HG03354 (cell line): ENCODE measurements at regions not wholly inside any gene's neighbourhood (a gene's known extent, or its start where the extent isn't known, plus 50 kb on each side); places are given as distances from the start of the nearest gene placed in this dataset.
"Not testable (repeated sequence)": the region's sequence is repeated elsewhere in the genome, so short reads cannot be mapped to it uniquely, and the experiment has no call there.

Source experiments
- ATAC-seq: cut with Tn5 transposase; IDR thresholded peaks from one replicate; pipeline ENCODE4 v1.9.1; 2021; ENCODE audit warnings: mild to moderate bottlenecking; ENCODE audit not compliant: unreplicated experiment, poor library complexity, severe bottlenecking

DNA sequence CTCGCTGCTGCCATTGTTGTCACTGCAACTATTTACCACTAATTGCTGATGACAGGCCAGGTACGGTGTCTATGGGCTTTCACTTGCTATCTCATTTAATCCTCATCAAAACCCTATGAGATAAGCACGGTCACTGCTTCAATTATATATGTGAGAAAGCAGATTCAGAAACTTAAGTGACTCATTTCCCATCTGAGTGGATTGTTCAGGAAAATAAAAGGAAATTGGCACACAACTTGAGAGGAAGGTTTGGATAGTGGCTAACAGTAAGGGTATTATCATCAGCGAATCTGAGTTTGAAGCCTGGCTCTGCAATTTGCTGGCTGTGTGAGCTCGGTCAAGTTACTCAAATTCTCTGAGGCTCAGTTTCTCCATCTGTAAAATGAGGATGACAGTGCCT is 196.0 kb downstream of the KCNS3 start:
- ATAC-seq = no peak

DNA sequence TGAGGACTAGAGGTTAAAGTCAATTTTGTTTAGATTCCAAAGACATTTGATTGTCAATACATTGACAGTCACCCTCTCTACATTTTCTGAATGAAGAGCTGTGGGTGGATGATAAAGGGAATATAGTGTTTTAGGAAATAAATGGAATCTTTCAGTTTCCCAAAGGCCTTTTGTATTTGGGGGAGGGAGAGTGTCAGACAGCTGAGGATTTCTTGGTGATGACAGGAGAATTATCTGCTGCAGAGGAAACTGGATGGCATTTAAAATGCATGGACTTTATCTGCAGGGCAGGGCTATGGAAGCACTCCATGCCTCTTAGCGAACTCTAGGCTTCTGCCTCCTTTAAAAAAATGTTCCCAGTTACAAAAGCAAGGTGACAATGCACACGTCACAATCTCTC is 195.1 kb downstream of the KCNS3 start:
- ATAC-seq = no peak

DNA sequence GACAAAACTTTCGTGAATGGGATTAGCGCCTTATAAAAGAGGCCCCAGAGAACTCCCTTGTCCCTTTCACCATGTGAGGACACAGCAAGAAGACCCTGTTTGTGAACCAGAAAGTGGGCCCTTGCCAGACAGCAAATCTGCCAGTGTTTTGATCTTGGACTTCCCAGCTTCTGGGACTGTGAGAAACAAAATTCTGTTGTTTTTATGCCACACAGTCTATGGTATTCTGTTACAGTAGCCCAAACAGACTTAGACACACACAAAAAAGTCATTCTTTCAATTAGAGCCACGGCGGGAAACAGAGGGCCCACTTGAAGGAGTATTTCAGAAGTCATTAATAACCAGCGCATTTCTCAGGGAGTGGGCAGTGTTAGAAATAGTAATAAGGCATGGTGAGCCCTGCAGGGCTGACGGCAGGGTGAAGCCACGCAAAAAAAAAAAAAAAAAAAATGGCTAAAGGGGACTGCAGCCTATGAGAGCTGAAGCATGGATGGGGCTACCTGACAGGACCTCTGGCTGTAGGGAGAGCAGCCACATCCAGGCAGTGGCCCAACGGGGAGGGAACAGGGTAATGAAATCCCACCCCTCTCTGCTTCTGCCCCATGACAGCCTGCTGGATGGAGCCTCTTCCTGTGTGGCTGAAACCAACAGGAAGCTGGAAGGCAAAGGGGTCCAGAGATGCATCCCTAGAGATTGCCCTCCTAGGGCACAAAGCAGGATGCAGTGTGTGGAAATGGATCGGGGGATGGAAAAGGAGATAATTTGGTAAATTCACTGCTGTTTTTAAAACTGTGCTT is 189.3 kb downstream of the KCNS3 start:
- ATAC-seq = no peak

DNA sequence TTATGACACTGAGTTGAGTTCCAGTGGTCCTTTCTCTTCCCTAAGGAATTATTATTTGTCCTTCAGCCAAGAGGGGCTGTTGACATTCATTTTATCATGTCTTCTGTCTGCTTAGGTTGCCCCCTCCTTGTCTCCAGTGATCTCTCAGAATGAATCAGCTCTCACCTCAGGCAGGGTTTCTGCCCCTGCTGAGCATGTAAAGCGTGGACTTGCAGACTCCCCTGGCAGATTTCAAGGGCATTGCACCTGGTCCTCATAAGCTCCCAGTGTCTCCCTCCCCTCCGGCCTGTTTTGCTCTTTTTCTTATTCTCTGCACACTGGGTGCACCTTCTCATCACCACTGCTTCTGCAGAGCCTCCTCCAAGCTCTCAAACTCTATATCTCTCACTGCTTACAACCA is 188.4 kb downstream of the KCNS3 start:
- no peak for ATAC-seq

DNA sequence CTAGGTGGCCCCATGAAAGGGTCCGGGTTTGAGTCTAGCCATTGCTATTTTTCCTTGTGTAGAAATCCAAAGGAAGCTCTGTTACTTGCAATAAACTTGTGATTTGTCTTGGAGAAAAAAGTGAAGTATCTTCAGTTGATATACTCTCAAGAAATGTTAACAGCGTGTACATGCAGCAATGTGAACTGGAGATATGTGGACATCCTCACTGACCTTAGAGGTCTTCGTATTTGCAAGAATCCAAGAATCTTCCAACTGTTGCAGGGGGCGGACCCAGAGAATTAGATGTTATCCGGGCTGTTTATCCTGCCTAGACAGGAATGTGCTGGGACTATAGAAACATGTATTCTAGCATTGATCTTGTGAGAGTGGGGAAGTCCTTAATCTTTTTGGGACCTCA is 187.6 kb downstream of the KCNS3 start:
- ATAC-seq = no peak

DNA sequence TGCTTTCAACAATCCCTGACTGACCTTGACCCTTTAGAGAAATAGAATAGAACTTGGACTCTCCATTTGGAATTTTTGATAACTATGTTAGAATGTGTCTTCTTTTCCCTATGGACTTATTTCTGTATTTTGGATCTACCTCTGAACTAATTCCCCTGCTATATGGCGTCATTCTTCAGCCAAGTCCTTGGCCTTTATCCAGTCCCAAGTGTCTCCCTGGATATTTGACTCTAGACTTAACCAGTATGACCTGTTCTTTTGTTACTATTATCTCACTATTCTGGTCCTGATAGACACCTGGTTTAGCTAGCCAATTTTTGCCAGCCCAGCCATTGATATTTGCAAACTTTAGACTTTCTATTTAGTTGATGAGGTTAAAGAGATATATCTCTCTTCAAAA is 186.8 kb downstream of the KCNS3 start:
- ATAC-seq = no peak

DNA sequence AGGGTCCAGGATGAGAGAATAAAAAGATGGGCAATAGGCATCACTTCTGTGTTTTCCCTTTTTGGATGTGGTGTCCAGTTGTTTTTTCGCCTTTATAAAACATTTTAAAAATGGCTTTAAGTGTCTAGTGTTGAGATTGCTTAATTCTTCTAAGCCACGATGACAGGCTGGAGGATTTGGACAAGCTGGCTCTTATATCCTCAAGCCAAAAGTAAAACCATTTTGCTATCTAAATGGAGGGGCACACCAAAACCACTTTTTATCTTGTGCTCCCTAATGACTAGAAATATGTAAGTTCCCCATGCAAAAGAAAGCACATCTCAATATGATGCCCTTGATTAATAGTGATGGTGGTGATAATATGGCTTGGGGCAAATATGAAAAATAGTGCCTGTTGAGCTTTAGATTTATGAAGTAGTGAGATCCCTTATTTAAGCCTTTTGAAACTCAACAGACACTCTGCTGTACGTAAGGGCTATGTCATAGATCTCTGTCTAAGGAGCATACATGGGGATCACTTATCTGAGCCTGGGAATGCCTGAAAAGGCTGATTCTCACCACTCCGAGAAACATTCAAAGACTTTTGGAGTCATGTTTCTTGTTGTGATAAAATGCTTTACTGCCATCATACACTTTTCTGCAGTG is 185.5 kb downstream of the KCNS3 start:
- no peak for ATAC-seq

DNA sequence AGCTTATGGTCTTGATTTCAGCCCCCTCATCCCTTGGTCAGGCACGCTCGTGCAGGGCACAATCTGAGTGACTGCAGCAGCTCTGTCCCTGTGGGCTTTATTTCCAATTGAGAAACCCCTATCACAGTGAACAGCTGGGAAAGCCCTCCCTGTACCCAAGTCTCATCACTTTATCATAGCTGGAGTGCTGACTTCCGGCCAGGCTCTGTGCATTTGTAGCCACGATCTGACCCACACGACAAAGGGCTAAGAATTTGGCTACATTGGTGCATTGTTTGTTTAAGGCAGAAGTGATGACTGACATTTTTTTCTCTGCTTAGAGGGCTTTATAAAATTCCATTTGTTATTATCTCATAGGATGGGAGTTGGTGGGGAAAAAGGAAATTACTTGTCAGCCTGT is 184.4 kb downstream of the KCNS3 start:
- ATAC-seq = no peak

DNA sequence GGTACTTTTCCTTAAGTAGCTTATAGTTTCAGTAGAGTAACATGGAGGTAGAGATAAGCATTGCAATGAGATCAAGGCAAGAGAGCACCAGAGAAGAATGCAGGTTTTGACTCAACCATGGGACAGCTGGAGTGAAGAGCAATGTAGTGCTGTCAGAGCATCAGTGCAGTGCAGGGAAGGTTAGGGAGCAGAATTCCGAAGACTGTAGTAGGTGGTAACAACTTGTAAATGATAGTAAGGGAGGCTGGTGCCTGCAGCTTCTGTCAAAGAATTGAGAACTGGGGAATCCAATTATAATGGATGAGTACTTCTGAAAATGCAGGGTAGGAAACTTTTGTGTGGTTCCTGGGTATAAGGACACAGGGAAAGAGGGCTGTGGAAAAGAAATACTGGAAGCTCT is 183.2 kb downstream of the KCNS3 start:
- ATAC-seq = no peak

DNA sequence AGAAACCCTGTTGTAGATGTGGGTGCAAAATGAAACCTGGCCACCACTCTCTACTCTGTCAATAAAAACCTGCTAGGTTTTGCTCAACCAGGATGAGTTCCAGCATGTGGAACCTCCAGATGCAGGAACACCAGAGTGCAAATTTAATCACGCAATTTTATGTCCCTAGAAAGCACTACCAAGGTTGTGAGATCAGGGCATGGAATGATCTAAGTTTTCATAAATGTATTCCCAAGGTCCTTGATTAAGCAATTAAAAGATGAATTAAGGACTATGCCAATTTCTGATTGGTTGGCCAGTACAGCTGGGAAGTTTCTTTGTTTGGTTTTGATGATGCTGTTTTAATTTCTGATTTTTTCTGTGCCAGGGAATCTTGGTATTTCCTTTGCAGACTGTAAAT is 179.2 kb downstream of the KCNS3 start:
- no peak for ATAC-seq

DNA sequence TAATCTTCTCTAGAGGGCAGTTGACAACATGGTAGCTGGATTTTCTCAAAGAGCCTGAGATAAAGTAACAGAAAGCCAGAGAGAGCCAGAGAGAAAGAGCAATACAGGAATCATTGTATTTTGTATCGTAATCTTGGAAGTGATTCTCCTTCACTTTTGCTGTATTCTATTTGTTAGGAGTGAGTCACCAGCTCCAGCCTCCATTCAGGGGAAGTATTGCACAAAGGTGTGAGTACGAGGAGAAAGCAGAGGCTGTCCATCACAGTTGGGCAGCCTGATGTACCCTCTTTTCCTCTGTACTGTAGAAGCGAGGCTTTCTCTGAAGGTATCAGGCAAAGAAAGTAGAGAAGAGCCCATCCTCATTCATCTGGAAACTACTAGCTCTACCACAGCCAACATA is 176.8 kb downstream of the KCNS3 start:
- ATAC-seq = no peak

DNA sequence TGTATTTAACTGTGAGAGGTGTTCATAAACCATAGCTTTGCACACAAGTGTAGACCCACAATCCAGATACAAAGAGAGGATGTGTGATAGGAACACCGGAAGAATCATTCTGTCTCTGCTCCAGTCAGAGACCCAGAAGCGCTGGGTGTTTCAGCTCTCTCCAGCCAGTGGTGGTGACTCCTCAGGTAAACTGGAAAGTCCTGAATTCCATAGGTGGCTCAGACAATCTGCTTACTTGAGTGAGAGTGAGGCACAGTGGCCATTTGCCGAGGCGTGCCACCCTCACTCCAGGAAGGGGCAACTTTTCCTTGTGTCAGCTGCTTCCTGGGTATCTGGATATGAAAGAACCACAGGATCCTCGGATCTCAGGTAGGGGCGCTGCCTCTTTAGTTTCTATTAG is 171.5 kb downstream of the KCNS3 start:
- no peak for ATAC-seq

DNA sequence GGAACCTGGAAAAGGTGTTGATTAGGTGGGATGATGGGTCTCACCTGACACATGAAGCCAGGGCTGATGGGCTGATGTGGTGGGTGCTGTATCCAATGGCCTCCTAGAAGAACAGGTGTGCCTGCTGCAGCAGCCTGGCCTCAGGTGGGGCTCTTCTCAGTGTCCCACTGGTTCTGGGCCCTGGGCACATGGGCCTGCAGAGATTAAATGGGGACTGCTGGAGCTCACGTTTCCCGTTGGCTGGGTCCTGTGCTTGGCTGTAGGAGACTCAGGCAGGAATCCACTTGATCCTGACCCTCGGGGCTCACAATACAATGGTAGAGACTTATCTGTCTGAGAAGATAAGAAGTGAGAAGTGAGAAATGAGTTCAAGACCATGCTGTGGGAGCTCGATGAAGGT is 170.9 kb downstream of the KCNS3 start:
- no peak for ATAC-seq

DNA sequence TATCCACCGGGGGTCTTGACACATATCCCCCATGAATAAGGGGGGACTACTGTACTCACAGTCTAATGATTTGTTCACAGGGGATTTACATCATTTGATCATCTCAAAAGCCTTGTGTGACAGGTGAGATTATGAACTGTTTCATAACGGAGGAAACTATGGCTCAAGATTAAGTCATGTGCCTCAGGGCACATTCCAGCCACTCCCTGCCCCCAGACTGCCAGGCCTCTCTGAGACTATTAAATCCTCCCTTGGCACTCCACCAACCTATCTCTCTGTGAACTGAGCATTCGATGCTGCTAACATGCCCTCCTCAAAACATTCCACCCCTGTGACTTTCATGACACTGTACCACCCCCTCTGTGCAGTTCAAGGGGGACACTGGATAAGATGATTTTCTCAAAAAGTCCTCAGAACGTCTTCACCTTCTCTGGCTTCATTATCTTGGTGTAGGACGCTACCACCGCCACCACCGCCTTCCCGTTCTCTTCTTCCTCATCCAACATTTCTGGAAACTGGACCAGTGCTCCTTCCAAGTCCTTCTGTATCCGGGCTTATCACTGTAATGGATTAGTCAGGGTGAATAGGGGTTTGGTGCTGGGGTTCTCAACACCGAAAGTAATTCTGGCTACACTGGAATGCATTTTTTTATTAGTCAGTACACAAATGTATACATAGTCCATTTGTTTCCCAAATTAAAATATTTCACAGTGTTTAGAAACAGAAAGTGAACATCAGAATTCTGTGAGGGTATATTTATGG is 169.6 kb downstream of the KCNS3 start:
- ATAC-seq = no peak

DNA sequence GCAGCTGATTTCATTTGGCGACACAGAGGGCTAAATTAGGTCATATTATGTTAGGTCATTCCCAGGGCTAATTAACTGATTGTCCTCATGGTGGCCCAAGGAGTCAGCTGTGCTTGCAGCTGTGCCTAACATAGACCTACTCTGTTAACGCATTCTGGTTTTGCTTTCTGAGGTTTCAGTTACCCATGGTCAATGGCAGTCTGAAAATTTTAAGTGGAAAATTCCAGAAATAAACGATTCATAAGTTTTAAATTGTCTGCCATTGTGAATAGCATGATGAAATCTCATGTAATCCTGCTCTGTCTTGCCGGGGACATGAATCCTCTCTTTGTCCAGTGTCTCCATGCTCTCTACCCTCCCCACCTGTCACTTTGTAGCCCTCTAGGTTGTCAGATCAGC is 168.7 kb downstream of the KCNS3 start:
- no peak for ATAC-seq

DNA sequence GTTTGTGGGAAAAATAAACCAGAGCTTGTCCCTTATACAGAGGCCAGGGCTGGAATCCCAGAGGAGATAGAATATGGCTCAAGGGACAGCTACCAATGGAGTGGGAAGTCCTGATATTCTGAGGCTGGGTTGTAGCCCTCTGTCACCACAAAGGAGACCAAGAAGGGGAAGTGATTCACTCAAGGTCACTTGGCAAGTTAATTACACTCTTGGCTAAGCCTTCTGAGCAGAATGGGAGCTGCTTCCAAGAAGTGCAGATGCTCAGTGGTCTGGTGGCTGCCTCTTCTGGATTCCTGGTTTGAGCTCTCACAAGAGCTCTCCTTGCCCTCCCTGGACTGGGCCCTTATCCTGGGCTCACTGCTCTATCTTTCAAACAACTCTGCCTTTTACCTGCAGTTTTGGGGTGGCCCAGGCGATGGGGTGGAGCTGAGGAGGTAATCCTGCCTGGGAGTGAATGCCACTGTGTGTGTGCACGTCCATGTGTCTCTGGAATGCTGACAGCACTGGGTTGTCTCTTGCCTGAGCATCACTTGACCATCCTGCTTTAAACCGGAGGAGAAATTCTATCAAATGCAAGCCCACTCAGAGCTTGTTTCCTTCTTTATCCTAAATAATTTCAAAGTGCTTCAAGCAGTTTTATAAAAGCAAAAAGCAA is 168.2 kb downstream of the KCNS3 start:
- no peak for ATAC-seq

DNA sequence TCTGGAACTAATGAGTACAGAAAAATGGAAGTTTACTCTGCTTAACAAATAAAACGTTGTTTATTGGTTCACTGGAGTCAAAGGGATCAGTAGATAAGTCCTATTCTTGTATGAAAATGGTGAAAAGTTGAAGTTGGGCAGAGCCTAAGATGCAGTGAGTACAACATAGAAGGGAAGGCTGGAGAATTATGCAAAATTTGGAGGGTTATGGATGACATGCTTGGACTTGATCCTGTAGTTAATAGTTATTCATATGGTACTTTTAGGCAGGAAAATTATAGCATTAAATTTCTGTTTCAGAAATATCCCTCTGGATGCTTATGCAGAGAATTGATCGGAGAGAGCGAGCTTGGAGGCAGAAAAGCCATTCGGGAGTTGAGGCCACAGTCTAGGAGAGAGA is 167.6 kb downstream of the KCNS3 start:
- ATAC-seq = no peak

DNA sequence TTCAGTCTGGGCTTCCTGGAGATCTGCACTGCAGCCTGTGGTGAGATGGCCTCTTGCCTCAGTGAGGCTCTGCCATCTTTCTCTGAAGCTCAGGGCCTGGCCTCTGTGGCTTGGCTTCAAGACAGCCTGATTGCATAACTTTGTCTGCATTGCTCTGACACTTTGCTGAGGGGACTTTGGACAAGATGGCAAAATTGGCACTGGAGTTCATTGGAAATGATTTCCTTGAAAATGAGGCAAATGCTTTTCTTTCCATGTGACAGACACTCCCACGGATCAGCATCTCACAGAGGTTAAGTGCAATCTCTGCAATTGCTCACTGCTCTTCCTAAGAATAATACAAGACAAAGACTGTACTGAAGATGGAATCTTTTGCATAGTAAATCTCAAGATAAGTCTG is 166.8 kb downstream of the KCNS3 start:
- ATAC-seq = no peak

DNA sequence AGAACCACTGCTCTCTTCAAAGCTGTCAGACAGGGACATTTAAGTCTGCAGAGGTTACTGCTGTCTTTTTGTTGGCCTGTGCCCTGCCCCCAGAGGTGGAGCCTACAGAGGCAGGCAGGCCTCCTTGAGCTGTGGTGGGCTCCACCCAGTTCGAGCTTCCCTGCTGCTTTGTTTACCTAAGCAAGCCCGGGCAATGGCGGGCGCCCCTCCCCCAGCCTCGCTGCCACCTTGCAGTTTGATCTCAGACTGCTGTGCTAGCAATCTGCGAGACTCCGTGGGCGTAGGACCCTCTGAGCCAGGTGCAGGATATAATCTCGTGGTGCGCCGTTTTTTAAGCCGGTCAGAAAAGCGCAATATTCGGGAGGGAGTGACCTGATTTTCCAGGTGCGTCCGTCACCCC is 138.9 kb downstream of the KCNS3 start:
- ATAC-seq = not testable (repeated sequence)

DNA sequence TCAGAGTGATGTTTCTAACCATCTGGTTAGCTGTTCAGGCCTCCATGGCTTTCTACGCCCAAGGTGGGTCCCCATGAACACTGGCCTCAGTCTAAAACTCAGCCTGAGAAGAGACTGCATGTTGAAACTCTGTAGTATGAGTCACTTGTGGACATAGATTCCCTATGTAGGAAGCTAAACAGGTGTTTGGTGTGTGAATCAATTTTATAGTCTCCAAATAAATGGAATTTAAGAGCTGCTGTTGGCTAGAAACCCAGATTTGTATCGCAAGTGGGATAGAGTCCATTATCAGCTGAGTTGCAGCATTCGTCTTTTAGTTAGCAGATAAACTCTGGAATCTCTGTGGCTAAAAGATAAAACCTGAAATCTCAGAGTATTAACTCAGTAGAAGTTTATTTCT is 131.4 kb downstream of the KCNS3 start:
- no peak for ATAC-seq
